Inflammatory macrophage (primary cell): ENCODE measurements at regions not wholly inside any gene's neighbourhood (a gene's known extent, or its start where the extent isn't known, plus 50 kb on each side); places are given as distances from the start of the nearest gene placed in this dataset.

ENCODE experiments used
- DNase-seq, 2 donors: peaks; one replicate each; pipeline ENCODE4 v3.0.0-alpha.2; 2020 to 2022

- no peak for DNase-seq
Measured at GRCh38 chrX:139287155-139287924, 243.2 kb upstream of the F9 start.

DNA sequence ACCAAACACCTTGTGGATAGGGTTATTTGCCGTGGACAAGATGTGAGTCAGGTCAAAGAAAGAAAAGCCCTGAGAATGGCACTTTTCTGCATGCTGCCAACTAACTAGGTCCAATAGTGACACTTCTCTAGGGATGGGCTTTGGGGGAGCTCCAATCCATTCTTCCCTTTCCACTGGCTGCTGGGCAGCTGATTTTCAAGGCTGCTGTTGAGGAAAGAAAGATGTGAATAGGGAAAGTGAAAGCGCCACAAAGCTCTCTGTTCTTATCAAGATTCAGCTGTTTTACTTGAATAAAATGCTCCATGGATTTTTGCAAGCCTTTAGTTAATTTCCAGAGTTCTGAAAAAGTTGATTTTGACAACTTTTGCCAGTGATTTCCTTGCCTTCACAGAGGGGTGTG, 244.2 kb upstream of the F9 start:
- DNase-seq = no peak

GRCh38 chrX:139267851-139268250, 262.7 kb upstream of the F9 start:
- no peak for DNase-seq

GRCh38 chrX:139246295-139246694, 284.2 kb upstream of the F9 start:
- no peak for DNase-seq

- no peak for DNase-seq
Measured at GRCh38 chrX:139237141-139237540, 293.4 kb upstream of the F9 start.

DNA sequence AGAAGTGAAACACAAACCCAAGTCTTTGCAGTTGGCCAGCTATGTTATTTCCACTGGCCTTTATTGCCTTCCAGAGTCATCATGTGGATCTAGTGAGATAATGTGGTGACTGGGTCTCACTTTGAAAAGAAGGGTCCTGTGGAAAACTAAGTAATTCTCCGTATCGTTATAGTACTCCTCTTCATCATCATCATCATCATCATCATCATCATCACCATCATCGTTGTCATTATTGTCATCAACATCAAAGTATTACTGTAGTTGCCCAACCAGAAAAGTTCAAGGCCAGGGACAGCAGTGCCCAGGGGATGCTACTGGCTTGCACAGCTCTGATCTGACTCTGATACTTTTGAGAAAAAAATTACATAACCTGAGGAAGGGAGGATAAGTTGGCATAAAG, 295.6 kb upstream of the F9 start:
- DNase-seq = no peak

- no peak for DNase-seq
Measured at GRCh38 chrX:139224953-139225665, 305.4 kb upstream of the F9 start.

- no peak for DNase-seq
Measured at GRCh38 chrX:139222511-139223200, 307.9 kb upstream of the F9 start.

- peak; percentile 29 to 42 for DNase-seq
Measured at GRCh38 chrX:139213241-139213709, 317.3 kb upstream of the F9 start.

GRCh38 chrX:139211568-139212182, 318.9 kb upstream of the F9 start:
- DNase-seq = no peak

DNA sequence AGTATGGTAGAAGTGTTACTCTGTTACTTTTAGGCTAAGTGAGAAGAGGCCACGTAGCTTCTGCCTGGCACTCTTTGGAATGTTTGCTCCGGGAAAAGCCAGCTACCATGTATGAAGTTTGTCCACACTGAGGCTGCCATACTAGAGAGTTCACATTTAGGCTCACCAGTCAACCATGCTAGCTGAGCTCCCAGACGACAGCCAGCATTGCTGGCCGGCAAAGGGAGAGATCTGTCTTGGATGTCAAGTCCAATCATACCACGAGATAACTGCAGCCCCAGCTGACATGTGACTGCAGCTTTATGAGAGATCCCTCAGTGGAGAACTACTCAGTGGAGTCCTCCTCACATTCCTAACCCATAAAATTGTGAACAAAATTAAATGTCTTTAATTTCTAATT, 321.2 kb upstream of the F9 start:
- no peak for DNase-seq

DNA sequence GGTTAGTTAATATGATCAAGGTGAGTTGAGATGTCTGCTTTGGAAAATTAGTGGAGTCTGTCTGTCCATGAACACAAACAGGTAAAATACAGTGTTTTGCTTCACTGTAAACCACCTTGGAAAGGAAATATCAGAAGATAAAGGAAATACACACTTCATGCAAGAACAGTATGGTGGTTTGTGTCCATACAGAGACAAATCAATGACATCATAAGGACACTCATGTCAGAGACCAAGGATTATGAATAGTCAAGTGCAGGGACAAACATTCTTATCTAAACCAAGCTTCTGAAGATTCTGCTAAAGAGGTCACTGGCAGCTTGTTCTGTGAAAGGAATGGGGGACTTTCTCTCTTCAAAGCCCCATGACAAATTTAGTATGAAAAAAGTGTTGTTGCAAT, 322.9 kb upstream of the F9 start:
- no peak for DNase-seq

DNA sequence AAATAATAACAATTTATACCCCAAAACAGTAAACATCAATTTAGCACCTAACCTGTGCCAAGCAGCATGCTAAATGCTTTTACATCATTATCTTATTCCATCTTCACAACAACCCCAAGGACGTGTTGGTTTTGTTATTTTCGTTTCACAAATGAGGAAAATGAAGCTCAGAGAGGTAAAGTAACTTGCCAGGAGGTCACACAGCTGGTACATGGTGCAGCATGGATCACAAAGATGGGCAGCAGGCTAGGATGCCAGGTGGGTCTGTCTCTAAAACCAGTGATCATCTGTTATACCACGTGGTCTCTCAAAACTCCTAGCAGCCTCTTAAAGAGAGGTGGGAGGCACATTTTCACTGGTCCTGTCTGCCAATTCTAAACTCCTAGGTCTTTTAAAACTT, 323.6 kb upstream of the F9 start:
- no peak for DNase-seq

- DNase-seq = no peak
Measured at GRCh38 chrX:139204898-139205667, 325.5 kb upstream of the F9 start.

DNA sequence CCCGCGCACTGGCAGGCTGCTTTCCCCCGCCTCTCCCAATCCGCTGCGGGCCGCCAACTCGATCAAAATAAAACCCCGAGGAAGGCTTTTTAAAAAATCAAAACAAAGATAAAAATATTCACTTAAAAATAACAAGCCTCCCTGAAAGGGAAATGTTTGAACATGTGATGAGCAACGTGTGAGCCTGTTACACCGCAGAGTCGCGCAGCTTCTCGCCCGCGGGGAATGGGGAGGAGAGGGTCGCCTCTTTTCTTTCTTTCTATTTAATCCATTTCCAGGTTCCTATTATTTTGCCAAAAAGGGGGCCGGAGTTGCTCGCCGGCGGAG, 326.0 kb upstream of the F9 start:
- no peak for DNase-seq

GRCh38 chrX:139203651-139204570, 326.6 kb upstream of the F9 start:
- peak in 1 of 2 donors; percentile 14 for DNase-seq

DNA sequence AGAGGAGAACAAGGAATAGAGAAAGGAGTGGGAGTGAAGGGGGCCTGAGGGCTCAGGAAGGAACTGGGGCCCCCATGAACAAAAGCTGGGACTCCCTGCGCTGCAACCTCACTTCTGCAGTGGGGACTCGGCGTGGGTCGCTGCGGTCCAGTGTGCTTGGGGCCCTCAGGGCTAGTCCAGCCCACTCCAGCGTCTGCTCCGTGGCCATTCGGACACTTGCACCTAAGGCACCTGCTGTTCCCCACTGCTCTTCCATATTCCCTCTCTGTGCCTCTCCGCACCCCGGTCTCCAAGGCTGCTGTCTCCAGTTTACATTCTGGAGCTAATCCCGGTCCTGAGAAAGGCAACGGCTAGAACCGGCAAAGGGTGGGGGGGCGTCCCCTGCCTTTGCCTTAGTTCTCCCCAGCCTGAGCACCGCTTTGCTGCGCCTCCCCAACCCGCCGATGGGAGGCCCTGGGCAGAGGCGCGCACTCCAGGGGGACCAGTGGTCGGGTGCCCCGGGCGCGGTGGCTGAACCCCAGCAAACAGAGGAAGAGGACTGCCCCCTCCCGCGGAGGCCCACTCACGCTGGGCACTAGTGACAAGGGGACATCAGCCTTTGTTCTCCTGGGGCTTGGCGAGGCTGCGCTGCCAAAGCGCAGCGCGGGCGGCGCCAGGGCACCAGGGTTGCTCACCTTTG, 327.7 kb upstream of the F9 start:
- DNase-seq = no peak

DNA sequence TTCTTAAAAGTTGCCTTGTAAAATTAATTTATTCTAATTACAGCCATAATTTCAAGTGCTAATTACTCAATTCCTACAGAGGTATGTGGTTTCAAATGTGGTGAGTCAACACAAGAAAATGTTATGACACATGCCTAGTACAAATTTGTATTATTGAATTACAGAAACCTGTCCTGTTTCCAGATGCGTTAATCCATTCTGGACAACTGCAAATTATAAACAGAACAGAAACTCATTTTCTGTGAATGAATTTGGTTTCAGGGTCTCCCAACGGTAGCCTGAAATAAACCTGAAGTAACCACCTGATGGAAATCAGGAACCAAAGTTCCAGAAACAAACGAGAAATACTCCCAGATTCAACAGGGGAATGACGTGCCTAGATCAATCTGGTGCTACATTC, 328.6 kb upstream of the F9 start:
- no peak for DNase-seq

- no peak for DNase-seq
Measured at GRCh38 chrX:139200793-139201192, 329.7 kb upstream of the F9 start.

GRCh38 chrX:139200346-139200745, 330.2 kb upstream of the F9 start:
- no peak for DNase-seq

DNA sequence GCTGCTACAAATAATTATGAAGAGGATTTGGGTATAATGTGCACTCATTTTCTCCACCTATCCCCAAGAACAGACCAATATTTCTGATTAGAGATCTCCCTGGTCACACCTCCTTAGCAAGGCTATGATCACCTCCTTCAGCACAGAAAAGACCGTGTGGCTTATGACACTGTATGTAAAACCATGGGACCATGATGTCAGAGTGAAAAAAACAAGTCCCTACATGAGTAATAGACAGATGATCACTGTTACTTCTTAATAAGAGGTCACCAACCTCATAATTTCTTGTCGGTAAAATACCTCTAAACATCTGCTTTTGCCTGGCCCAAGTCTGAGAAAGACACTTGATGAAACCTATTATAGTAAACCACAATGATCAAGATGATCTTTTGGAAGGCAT, 330.6 kb upstream of the F9 start:
- DNase-seq = no peak
